Stomach (tissue), 8 donors: ENCODE measurements at regions not wholly inside any gene's neighbourhood (a gene's known extent, or its start where the extent isn't known, plus 50 kb on each side); places are given as distances from the start of the nearest gene placed in this dataset.

ENCODE experiments used
- DNase-seq, 2 donors: peaks; one replicate each; pipeline versions ENCODE4 v3.0.0 to v3.0.0-alpha.2; 2013 to 2019
- H3K27ac ChIP-seq, 5 donors: fragments of 200-600 bp in 4 of 5; sonication (generic) in 4 of 5; one replicate each; pipeline ENCODE4 v1.5.1; 2013 to 2019; ENCODE audit warnings: mild to moderate bottlenecking in 1 of 5, moderate library complexity in 1 of 5
- H3K27me3 ChIP-seq, 3 donors: fragments of 200-600 bp; sonication (generic); one replicate each; pipeline ENCODE4 v1.5.1; 2017 to 2019; ENCODE audit warnings: mixed run types in 1 of 3
- H3K36me3 ChIP-seq, 4 donors: fragments of 200-600 bp; sonication (generic); 1 replicate in 3 of 4; 2 replicates in 1 of 4; pipeline ENCODE4 v1.5.1; 2016 to 2019
- H3K4me1 ChIP-seq, 4 donors: fragments of 200-600 bp; sonication (generic); one replicate each; pipeline ENCODE4 v1.5.1; 2016 to 2019
- H3K4me3 ChIP-seq, 4 donors: fragments of 200-600 bp; sonication (generic) in 3 of 4; one replicate each; pipeline ENCODE4 v1.5.1; 2016 to 2019; ENCODE audit warnings: mild to moderate bottlenecking in 1 of 4
- H3K9me3 ChIP-seq, 4 donors: fragments of 200-600 bp; sonication (generic); one replicate each; pipeline ENCODE4 v1.5.1; 2016 to 2019
- CTCF ChIP-seq, 7 experiments: fragments of 450-650 bp in 4 of 7; fragments of 200-600 bp in 3 of 7; sonication (generic) in 3 of 7; IDR thresholded peaks; one replicate each; pipeline ENCODE4 v1.5.1; 2016 to 2019; ENCODE audit warnings: antibody characterized with exemption in 7 of 7, control low read depth in 2 of 7, mild to moderate bottlenecking in 1 of 7
- EP300 ChIP-seq: sonication (generic); formaldehyde crosslinking; IDR thresholded peaks from one replicate; pipeline ENCODE4 v1.6.1; 2017; ENCODE audit warnings: antibody characterized with exemption
- POLR2A ChIP-seq, 4 donors: fragments of 450-650 bp; IDR thresholded peaks; one replicate each; pipeline ENCODE4 v1.6.1; 2016; ENCODE audit warnings: antibody characterized with exemption in 4 of 4, control low read depth in 2 of 4, mild to moderate bottlenecking in 1 of 4, moderate library complexity in 1 of 4
- POLR2AphosphoS5 ChIP-seq, 3 donors: sonication (generic); formaldehyde crosslinking; IDR thresholded peaks; one replicate each; pipeline ENCODE4 v1.6.1; 2016; ENCODE audit warnings: antibody characterized with exemption in 3 of 3
- WGBS, 5 donors: extraction: QIAGEN DNeasy Blood & Tissue Kit in 3 of 5; methylation state at CpG; one replicate each; pipeline versions ENCODE4 v1.1.5 to v1.1.7; 2013 to 2018; 5-methylcytosine and 5-hydroxymethylcytosine counted together
- intact Hi-C: fragments of 100-400 bp; cut with DNase I; formaldehyde crosslinking; loops from one replicate; pipeline ENCODE4 v1.15.1; 2023; ENCODE audit warnings: low total_unique reads
- donor health status: healthy with polysubstance abuse.
- donor health status: Bipolar disorder and iron deficiency.
- donor health status: healthy.

GRCh38 chr2:20532634-20533437 lies 86.0 kb downstream of the RHOB start:
- TF ChIP-seq POLR2AphosphoS5 (IDR thresholded peaks at IDR 0.05) (no peak), CTCF (IDR thresholded peaks at IDR 0.05) (no peak), EP300 (no peak), POLR2A (IDR thresholded peaks at IDR 0.05) (no peak)
- Histone ChIP-seq H3K27me3 (no peaks in the 10 kb centered on the region), H3K36me3 (no peaks in the 10 kb centered on the region), H3K27ac (no peak overlapping the region), H3K4me1 (peaks cover 0 to 9% (median 4%) of the 10 kb centered on the region in 4 donors), H3K4me3 (no peak overlapping the region), H3K9me3 (no peaks in the 10 kb centered on the region)
- intact Hi-C loops = no loop called here
- DNase-seq = peak in 1 of 2 donors; percentile 46
- WGBS, 5 donors = 66 to 83% (median 72%) methylated on average over 12 to 17 of the region's 17 CpGs

GRCh38 chr2:20533993-20534622 lies 87.2 kb downstream of the RHOB start:
- no peak overlapping the region for H3K4me3 ChIP-seq
- no peak overlapping the region for H3K27ac ChIP-seq
- TF ChIP-seq CTCF (IDR thresholded peaks at IDR 0.05) (no peak), POLR2A (IDR thresholded peaks at IDR 0.05) (no peak), POLR2AphosphoS5 (IDR thresholded peaks at IDR 0.05) (no peak), EP300 (no peak)
- no peaks in the 10 kb centered on the region for H3K27me3 ChIP-seq
- peaks cover 0 to 13% (median 5%) of the 10 kb centered on the region in 4 donors for H3K4me1 ChIP-seq
- WGBS, 5 donors = 90 to 95% (median 92%) methylated on average over 10 of the region's 10 CpGs
- intact Hi-C loops = no loop called here
- no peaks in the 10 kb centered on the region for H3K9me3 ChIP-seq
- H3K36me3 ChIP-seq = no peaks in the 10 kb centered on the region
- no peak for DNase-seq

- DNase-seq = no peak
- Histone ChIP-seq H3K4me3 (no peak overlapping the region), H3K36me3 (no peaks in the 10 kb centered on the region), H3K27ac (no peak overlapping the region), H3K4me1 (peaks cover 0 to 15% (median 6%) of the 10 kb centered on the region in 4 donors), H3K27me3 (no peaks in the 10 kb centered on the region), H3K9me3 (no peaks in the 10 kb centered on the region)
- TF ChIP-seq POLR2AphosphoS5 (IDR thresholded peaks at IDR 0.05) = no peak
- TF ChIP-seq EP300 = no peak
- no peak for TF ChIP-seq POLR2A (IDR thresholded peaks at IDR 0.05)
- no peak for TF ChIP-seq CTCF (IDR thresholded peaks at IDR 0.05)
- intact Hi-C loops = no loop called here
- WGBS, 5 donors = 91 to 96% (median 95%) methylated on average over 16 to 19 of the region's 19 CpGs
Measured at GRCh38 chr2:20534913-20535801, 88.3 kb downstream of the RHOB start.
